GM21447 (cell line): ENCODE measurements at regions not wholly inside any gene's neighbourhood (a gene's known extent, or its start where the extent isn't known, plus 50 kb on each side); places are given as distances from the start of the nearest gene placed in this dataset.
"Not testable (repeated sequence)": the region's sequence is repeated elsewhere in the genome, so short reads cannot be mapped to it uniquely, and the experiment has no call there.

Experiments used
- ATAC-seq: cut with Tn5 transposase; IDR thresholded peaks from one replicate; pipeline ENCODE4 v1.9.1; 2021; ENCODE audit not compliant: unreplicated experiment

GRCh38 chr2:13335862-13336535 is 619.3 kb downstream of the TRIB2 start:
- no peak for ATAC-seq

DNA sequence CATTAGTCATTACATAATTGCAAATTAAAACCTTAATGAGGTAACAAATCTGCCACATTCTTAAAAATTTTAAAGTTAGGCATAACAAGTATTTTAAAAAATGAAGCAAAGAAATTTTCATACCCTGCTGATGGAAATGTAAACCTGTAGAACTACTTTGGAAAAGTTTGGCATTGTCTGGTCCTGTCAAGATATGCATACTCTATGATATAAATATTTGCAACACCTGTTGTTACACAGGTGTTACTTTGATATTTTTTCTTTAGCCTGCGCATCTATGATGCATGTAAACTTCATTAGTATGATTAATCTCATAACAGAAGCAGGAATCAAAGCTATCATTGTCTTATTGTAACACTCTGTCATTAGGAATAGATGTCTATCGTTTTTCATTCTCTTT is 634.3 kb downstream of the TRIB2 start:
- ATAC-seq = no peak

DNA sequence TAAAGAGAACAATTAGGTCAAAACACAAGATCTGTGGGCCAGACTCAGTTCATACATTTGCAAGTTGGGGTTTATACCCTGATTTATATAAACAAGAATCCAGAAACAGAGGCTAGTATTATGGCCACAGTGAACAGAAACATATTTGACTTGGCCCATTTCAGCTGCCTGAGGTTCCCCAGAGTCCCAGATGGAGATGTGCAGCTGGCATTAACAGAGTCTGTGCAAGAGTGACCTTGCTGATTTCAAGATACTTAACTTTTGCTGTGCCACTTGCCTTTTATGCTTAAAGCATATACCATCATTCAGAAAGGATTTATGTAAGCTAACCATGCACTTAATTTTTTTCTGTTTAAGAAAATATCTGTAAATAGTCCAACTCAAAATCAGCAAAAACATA is 636.3 kb downstream of the TRIB2 start:
- no peak for ATAC-seq

DNA sequence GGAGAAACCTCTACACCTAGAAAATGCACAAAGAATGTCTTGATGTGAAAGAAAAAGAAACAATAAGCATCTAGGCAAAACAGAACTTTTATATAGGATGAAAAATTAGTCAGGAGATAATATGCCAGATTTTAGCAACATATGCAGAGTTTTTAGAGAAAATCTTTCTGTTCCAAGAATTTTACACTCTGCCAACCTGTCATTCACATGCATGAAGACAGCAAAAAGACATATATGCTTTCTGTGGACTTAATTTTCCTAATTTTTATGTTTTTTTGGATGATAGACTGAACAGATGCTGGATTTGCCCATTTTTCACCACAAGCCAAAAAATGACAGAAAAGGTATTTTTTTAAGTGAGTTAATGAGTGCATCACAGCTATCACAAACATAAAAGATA is 637.3 kb downstream of the TRIB2 start:
- no peak for ATAC-seq

- ATAC-seq = not testable (repeated sequence)
Measured at GRCh38 chr2:13381928-13382327, 665.2 kb downstream of the TRIB2 start.

DNA sequence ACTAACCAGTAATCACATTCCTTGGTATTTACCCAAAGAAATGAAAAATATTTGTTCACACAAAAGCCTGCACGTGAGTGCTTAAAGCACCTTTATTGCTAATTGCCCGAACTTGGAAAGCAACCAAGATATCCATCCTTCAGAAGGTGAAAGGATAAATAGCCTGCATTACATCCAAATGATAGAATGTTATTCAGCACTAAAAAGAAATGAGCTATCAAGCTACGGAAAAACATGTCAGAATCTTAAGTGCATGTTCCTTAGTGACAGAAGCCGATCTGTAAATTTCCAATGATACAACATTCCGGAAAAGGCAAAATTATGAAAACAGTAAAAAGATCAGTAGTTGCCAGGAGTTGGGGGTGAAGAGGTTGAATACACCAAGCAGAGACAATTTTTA is 672.4 kb downstream of the TRIB2 start:
- not testable (repeated sequence) for ATAC-seq

DNA sequence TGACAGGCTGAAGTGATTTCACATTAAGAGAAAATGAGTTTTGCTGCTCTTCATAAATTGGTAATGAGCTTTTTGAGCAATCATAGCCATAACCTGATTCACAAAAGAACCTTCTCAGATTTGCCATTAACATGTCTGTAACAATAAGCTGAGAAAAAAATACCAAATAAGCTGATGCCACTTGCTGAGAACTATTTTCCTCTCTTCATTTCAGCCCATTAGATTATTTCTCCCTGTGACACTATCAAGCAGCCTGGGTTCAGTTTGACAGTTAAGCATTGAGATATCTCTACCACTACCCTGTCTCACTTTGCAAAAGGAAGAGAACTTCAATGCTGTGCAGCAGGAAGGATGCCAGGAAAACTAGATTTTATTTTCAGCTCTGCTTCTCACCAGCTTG is 673.9 kb downstream of the TRIB2 start:
- ATAC-seq = no peak

DNA sequence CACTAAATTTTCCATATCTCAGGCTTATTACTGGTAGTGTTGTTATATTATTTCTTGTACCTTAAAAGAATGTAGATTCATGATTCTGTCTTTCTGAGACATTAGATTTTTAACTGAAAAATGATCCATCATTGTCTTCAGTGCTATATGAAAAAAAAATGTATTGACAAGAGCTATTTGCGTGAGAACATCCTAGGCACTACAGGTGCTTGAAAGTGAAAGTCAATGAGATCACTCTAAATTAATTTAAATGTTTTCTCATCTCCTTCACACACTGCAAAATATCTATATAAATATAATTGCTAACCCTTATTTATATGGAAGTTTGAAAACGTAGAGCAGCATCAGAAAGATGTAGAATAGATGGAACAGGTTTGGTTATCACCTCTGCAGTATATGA is 684.6 kb downstream of the TRIB2 start:
- no peak for ATAC-seq

- ATAC-seq = no peak
Measured at GRCh38 chr2:13413989-13414388, 697.3 kb downstream of the TRIB2 start.

DNA sequence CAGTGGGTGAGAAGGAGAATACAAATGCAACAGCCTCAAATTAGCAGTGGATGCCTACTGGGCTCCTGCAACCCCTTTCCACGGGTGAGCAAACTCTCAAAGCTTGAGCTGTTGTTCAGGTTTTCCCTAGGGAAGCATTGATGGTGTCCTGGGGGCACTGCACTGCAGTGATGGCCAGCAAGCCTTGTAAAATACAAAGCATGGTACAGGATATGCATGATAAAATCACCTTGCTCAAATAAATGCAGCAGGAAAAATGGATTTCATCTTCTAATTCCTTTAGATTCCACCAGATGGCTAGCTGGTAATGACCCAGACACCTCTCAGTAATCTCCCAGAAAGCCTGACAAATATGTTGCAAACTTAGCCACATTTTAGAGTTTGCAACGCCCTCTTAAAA is 698.2 kb downstream of the TRIB2 start:
- no peak for ATAC-seq

- no peak for ATAC-seq
Measured at GRCh38 chr2:13433954-13434353, 717.2 kb downstream of the TRIB2 start.

- ATAC-seq = not testable (repeated sequence)
Measured at GRCh38 chr2:13443554-13444261, 727.0 kb downstream of the TRIB2 start.

- ATAC-seq = no peak
Measured at GRCh38 chr2:13462464-13462863, 745.7 kb downstream of the TRIB2 start.

DNA sequence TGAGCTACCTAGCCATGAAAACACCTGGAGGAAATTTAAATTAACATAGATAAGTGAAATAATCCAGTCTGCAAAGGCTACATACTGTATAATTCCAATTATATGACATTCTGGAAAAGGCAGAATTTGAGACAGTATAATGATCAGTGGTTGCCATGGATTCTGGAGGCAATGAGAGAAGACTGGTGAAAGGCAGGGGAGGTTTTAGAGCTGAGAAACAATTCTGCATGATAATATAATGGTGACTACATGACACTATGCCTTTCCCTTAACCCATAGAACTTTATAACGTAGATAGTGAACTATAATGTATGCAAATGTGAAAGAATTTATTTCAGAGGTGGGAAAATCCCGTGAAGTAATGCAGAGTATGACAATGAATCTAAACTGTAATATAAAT is 749.3 kb downstream of the TRIB2 start:
- ATAC-seq = no peak

- ATAC-seq = no peak
Measured at GRCh38 chr2:13474538-13474937, 757.8 kb downstream of the TRIB2 start.

GRCh38 chr2:13480057-13480456 is 763.3 kb downstream of the TRIB2 start:
- no peak for ATAC-seq

DNA sequence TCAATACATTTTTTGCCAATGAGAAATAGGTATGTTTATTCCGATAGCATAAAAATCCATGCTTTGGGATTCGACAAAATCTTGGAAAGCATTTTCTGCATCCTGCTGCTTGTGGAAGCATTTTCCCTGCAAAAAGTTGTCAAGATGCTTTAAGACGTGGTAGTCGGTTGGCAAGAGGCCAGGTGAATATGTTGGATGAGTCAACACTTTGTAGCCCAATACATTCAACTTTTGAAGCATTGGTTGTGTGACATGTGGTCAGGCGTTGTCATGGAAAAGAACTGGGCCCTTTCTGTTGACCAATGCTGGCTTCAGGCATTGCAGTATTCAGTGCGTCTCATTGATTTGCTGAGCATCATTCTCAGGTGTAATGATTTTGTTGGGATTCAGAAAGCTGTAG is 764.5 kb downstream of the TRIB2 start:
- ATAC-seq = no peak

GRCh38 chr2:13485256-13485655 is 768.5 kb downstream of the TRIB2 start:
- no peak for ATAC-seq

DNA sequence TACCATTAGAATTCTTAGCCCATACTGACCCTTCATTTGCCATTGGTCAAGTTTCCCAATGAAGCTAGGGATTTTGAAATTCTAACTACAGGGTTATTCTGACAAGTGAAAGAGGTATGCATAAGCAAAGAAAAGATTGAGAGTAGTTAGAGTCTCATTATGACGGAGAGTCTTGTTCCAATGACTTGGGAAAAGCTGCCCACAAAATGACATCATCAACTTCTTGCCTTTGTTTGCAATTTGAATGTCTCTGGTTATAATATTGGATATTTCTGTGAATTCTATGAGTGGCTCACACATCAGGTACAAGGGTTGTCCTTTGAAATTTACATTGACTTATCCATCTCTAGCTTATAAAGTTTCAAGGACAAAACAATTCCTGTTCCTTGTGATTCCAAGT is 772.2 kb downstream of the TRIB2 start:
- ATAC-seq = no peak

DNA sequence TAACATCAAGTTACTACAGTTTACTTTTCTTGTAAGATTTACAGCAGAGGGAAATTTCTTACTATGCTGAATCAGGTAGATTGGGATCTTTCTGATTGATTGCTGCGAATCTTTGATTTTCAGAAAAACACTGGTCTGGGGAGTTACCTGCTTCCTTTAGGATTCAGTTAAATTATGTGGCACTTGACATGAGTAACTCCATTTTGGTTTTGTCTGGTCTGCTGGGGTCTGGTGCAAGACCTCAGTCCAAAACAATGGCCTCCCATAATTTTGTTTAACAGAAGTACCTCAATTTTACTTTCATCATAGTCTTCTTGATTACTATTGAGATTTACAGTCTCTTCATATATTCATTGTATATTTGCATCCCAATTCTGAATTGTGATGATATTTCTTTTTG is 775.5 kb downstream of the TRIB2 start:
- no peak for ATAC-seq

GRCh38 chr2:13495051-13495450 is 778.3 kb downstream of the TRIB2 start:
- no peak for ATAC-seq

DNA sequence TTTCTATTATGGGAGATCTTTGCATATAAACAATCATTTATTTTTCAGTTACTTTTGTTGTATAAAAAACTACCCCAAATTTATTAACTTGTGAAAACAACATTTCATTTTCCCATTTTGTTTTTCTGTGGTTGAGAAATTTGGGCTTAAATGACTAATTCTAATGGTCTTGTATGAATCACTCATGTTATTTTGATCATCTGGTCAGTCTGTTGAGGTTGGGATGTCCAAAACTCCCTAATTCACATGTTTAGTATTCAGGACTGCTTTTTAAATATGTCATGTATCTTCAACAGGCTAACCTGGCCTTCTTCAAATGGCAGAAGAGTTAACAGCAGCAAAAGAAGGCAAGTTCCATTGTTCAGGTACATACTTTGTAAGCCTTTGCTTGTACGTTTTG is 788.1 kb downstream of the TRIB2 start:
- ATAC-seq = no peak

- no peak for ATAC-seq
Measured at GRCh38 chr2:13508671-13509070, 791.9 kb downstream of the TRIB2 start.
